ENCODE measurements at regions not wholly inside any gene's neighbourhood (a gene's known extent, or its start where the extent isn't known, plus 50 kb on each side); places are given as distances from the start of the nearest gene placed in this dataset.

DNA sequence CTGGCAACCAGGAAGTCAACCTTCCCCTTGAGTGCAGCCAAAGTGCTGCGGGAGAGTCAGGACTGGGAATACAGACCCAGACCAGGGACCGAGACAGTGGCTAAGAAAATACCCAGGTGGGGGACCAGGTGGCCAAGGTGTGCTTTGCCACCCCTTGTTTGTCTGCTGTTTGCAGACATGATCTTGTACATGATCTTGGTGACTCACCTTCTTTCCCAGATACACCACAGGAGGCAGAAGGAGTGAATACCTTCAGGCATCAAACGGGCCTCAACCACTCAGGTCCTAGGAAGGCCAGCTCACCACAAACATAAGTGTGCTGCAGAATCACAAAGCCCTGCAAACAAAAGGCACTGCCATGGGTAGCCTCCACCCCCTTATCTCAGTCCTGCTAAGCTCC is 62.0 kb downstream of the CNGA2 start:
- no peak for DNase-seq

DNA sequence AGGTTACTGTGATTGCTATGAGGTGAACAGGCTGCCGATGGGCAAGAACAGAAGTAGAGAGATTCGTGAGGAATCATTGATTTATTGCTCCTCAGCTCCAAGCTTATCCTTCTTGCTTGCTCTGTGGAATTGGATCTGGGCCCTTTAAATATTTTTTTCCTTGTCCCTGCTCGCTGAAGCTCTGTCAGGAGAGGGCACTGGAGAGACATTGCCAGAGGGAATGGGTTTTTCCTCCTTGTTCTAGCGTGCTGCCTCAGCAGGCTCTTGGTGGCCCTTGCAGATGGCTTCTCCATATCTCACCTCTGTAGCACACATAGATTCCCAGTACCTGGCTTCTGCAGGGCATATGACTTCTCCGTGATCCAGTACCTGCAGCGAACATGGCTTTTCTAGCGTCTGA is 67.4 kb downstream of the CNGA2 start:
- DNase-seq = peak in 1 of 2 experiments; percentile 7

GRCh38 chrX:151806967-151807540 is 72.5 kb downstream of the CNGA2 start:
- DNase-seq = no peak

GRCh38 chrX:151812661-151813060 is 78.1 kb downstream of the CNGA2 start:
- DNase-seq = no peak

- DNase-seq = no peak
These were observed 80.2 kb downstream of the CNGA2 start for GRCh38 chrX:151814767-151815166.

DNA sequence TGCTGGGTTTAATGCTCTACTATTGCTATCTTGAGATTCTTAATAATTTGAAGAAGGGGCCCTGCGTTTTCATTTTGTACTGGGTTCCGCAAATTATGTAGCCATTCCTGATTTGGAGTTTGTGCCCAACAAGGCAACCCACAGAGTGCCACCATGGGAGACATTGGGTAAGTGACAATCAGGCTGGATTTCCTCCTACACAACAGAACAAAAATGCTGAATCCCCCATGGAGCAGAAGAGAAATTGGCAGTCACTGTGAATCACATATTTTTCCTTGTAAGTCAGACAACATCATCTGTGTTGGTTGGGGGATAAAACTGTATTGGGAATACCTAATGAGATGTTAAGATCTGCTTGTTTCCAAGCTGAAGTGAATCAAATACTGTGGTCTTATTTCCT is 80.9 kb downstream of the CNGA2 start:
- no peak for DNase-seq

DNA sequence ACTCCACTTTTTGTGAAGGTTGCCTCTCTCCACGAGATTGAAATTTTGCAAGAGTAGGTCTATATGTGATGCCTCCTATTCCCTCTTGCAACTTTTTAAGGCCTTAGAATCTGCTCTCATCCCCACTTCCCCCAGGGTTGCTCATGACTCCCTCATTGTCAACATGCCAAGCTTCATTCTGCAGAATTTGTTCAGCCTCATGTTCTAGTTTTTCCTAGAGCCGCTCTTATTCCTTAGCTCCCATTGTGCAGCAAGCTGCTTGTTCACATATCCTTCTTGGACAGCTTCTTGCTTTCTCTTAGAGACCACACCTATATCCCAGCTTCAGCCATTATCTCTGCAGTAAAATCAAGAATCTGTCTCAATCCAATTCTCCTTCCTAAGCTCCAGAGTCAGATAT is 82.4 kb downstream of the CNGA2 start:
- DNase-seq = no peak

GRCh38 chrX:151818828-151819227 is 84.3 kb downstream of the CNGA2 start:
- DNase-seq = no peak

- no peak for DNase-seq
These were observed 86.7 kb downstream of the CNGA2 start for GRCh38 chrX:151821226-151821625.

DNA sequence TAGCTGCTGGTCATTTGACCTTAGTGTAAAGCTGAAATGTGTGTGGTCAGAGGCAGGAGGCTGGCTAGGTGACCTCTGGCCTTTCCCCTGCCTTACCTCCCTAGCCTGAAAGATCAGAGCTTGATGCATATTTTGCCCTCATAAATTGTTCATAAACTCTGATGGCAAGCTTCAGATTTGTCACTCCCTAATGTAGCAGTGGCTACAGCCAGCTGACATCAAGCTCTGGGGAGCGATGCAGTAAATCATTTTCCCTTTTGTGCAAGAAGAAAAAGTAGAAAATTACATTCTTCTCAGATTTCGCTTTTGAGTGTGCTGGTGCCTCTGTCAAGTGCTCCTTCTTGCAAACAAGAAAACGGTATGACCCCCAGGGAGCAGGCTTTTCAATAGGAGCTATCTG is 87.7 kb upstream of the MAGEA4 start:
- DNase-seq = no peak

GRCh38 chrX:151825925-151826485 is 86.7 kb upstream of the MAGEA4 start:
- no peak for DNase-seq

- no peak for DNase-seq
These were observed 84.1 kb upstream of the MAGEA4 start for GRCh38 chrX:151828439-151829080.

DNA sequence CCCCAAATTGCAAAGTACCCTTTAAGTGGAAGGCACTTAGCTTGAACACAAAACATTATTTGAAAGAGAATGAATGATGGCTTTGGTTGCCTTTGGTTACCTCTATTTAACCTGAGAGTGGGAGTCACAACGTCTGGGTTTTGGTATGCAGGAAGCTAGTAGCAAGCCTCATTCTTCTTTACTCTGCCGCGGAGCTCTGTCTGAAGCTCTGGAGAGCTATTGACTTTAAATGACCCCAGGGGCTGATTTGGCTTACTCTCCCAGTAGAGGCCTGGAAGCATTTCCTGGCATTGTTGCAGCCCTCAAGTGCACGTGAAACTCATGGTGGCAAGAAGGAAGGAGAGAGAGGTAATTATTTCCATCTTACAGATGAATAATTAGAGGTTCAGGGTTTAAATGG is 81.8 kb upstream of the MAGEA4 start:
- no peak for DNase-seq

- no peak for DNase-seq
These were observed 60.4 kb upstream of the MAGEA4 start for GRCh38 chrX:151852294-151852693.

- DNase-seq = no peak
These were observed 57.8 kb upstream of the MAGEA4 start for GRCh38 chrX:151854726-151855495.

DNA sequence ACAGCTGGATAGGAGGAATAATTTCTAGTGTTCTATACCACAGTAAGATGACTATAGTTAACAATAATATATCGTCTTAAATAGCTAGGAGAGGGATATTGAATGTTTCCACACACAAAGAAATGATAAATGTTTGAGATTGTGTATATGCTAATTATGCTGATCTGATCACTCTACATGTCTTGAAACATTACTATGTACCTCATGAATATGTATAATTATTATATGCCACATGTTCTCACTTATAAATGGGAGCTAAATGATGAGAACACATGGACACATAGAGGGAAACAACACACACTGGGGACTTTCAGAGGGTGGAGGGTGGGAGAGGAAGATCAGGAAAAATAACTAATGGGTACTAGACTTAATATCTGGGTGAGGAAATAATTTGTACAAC is 53.2 kb upstream of the MAGEA4 start:
- no peak for DNase-seq

DNA sequence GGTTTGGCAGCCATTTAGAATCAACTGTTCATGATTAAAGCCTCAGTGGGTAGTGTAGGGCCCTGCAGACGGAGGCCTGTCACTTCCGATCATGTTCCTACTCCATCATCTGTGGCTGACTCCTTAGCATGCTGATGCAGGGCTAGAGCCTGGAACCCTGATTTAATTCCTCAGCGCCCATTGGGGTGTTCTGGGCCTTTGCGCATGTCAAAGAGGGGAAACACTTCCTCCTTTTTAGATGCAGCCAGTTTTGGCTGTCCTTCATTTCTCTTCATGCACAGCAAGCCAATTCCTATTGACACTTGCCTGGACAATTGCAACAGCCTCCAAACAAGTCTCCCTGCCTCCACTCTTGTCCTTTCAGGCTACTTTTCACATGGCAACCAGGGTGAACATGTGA is 51.9 kb upstream of the MAGEA4 start:
- no peak for DNase-seq

All from NCI-H524 (cell line).